WERI-Rb-1 (cell line): ENCODE measurements at regions not wholly inside any gene's neighbourhood (a gene's known extent, or its start where the extent isn't known, plus 50 kb on each side); places are given as distances from the start of the nearest gene placed in this dataset.
A peak's percentile ranks its signal among the peaks of the same experiment; 100 is the strongest.

ENCODE experiments used
- DNase-seq: peaks from one replicate; pipeline ENCODE4 v3.0.0-alpha.2; 2020
- H3K27ac ChIP-seq: fragments of 250-450 bp; sonication (Bioruptor Pico); 2 replicates; pipeline ENCODE4 v1.5.1; 2020; ENCODE audit warnings: mild to moderate bottlenecking, moderate library complexity
- H3K27me3 ChIP-seq: fragments of 250-450 bp; sonication (Bioruptor Pico); 2 replicates; pipeline ENCODE4 v1.5.1; 2021; ENCODE audit warnings: mild to moderate bottlenecking, low read depth, moderate library complexity; ENCODE audit not compliant: insufficient read depth, severe bottlenecking
- H3K36me3 ChIP-seq: fragments of 250-450 bp; sonication (Bioruptor Pico); 2 replicates; pipeline ENCODE4 v1.5.1; 2020; ENCODE audit warnings: mild to moderate bottlenecking, moderate library complexity
- H3K4me3 ChIP-seq: 2 replicates; pipeline ENCODE4 v1.5.1; 2011; ENCODE audit warnings: low read depth, mild to moderate bottlenecking, control low read depth, low read length
- H3K9me3 ChIP-seq: fragments of 250-450 bp; sonication (Bioruptor Pico); 2 replicates; pipeline ENCODE4 v1.5.1; 2021; ENCODE audit warnings: mild to moderate bottlenecking, moderate library complexity; ENCODE audit not compliant: severe bottlenecking
- CTCF ChIP-seq: IDR thresholded peaks from 2 replicates; pipeline ENCODE4 v1.5.1; 2011; ENCODE audit warnings: low read depth, mild to moderate bottlenecking, control low read depth, inconsistent platforms, low read length

- Histone ChIP-seq H3K4me3 (no peak overlapping the region), H3K9me3 (peaks cover 10% of the 10 kb centered on the region)
Measured at GRCh38 chr16:25585526-25585925, 106.2 kb upstream of the HS3ST4 start.

GRCh38 chr16:25580041-25580440 is 111.7 kb upstream of the HS3ST4 start:
- H3K27ac ChIP-seq, result no peak overlapping the region
- TF ChIP-seq CTCF, result no peak
- H3K27me3 ChIP-seq, result no peaks in the 10 kb centered on the region
- H3K36me3 ChIP-seq, result no peaks in the 10 kb centered on the region
- H3K4me3 ChIP-seq, result no peak overlapping the region
- H3K9me3 ChIP-seq, result peaks cover 14% of the 10 kb centered on the region
- no peak for DNase-seq

More at GRCh38 chr16:25585526-25585925, 106.2 kb upstream of the HS3ST4 start:
- no peak for DNase-seq
- no peak for TF ChIP-seq CTCF
- H3K36me3 ChIP-seq, result no peaks in the 10 kb centered on the region
- H3K27ac ChIP-seq, result peak overlapping the region; percentile 62
- H3K27me3 ChIP-seq, result no peaks in the 10 kb centered on the region

GRCh38 chr16:25575363-25575762 is 116.4 kb upstream of the HS3ST4 start:
- H3K36me3 ChIP-seq, result no peaks in the 10 kb centered on the region
- TF ChIP-seq CTCF, result no peak
- H3K27ac ChIP-seq, result no peak overlapping the region
- H3K4me3 ChIP-seq, result no peak overlapping the region
- H3K27me3 ChIP-seq, result no peaks in the 10 kb centered on the region
- DNase-seq, result peak; percentile 22
- H3K9me3 ChIP-seq, result peaks cover 3% of the 10 kb centered on the region

- Histone ChIP-seq H3K4me3 (no peak overlapping the region), H3K9me3 (peaks cover 3% of the 10 kb centered on the region), H3K27me3 (no peaks in the 10 kb centered on the region), H3K27ac (no peak overlapping the region), H3K36me3 (no peaks in the 10 kb centered on the region)
- DNase-seq, result no peak
- no peak for TF ChIP-seq CTCF
Measured at GRCh38 chr16:25571712-25572111, 120.0 kb upstream of the HS3ST4 start.

- Histone ChIP-seq H3K4me3 (no peak overlapping the region), H3K27me3 (no peaks in the 10 kb centered on the region), H3K36me3 (no peaks in the 10 kb centered on the region), H3K9me3 (no peaks in the 10 kb centered on the region), H3K27ac (no peak overlapping the region)
- no peak for DNase-seq
- TF ChIP-seq CTCF, result no peak
Measured at GRCh38 chr16:25570131-25570530, 121.6 kb upstream of the HS3ST4 start.

- no peaks in the 10 kb centered on the region for H3K36me3 ChIP-seq
- no peaks in the 10 kb centered on the region for H3K9me3 ChIP-seq
- TF ChIP-seq CTCF, result no peak
- H3K27me3 ChIP-seq, result no peaks in the 10 kb centered on the region
- H3K27ac ChIP-seq, result no peak overlapping the region
- no peak for DNase-seq
- H3K4me3 ChIP-seq, result no peak overlapping the region
Measured at GRCh38 chr16:25568991-25569390, 122.8 kb upstream of the HS3ST4 start.
